ENCODE measurements at regions not wholly inside any gene's neighbourhood (a gene's known extent, or its start where the extent isn't known, plus 50 kb on each side); places are given as distances from the start of the nearest gene placed in this dataset.

DNA sequence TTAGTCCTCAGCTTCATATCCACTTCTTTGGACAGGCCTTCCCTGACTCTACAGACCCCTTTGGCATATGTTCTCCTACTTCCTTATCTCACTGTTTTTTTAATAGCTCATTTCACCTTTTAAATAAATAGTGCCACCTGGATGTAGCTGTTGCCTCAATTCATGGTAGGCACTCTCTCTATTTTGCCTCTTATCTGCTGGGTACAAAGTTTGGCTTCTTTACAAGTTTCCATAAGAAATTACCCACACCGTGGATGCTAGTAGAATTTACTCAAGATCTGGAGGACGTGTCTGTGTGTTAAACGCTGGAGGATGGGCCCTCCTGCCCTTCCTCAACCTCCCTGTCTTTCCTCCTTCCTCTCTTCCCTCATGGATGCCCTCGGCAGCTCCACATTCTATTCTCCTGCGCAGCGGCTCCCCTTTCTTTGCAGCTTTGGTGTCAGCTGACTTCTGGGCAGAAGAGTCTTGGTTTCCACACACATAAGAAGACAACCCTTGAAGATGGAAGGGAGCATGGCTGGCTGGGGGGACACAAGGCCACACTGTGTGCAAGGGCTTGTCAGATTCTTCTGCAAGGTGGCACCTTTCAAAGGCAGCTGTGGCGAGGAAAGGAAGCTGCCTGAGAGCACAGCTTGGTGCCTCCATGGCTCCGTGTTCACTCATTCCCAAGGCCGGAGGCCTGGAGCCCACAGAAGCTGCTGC, 212.6 kb downstream of the SNX19 start:
- no peak overlapping the region for H3K4me3 ChIP-seq (ENCODE audit: low read length)
- DNase-seq (ENCODE audit: low read depth): no peak
- TF ChIP-seq, protein P1, sequence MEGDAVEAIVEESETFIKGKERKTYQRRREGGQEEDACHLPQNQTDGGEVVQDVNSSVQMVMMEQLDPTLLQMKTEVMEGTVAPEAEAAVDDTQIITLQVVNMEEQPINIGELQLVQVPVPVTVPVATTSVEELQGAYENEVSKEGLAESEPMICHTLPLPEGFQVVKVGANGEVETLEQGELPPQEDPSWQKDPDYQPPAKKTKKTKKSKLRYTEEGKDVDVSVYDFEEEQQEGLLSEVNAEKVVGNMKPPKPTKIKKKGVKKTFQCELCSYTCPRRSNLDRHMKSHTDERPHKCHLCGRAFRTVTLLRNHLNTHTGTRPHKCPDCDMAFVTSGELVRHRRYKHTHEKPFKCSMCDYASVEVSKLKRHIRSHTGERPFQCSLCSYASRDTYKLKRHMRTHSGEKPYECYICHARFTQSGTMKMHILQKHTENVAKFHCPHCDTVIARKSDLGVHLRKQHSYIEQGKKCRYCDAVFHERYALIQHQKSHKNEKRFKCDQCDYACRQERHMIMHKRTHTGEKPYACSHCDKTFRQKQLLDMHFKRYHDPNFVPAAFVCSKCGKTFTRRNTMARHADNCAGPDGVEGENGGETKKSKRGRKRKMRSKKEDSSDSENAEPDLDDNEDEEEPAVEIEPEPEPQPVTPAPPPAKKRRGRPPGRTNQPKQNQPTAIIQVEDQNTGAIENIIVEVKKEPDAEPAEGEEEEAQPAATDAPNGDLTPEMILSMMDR (conservative IDR thresholded peaks at IDR 0.05; ENCODE audit: low read depth, low read length): no peak

- peak; percentile 55 for DNase-seq (ENCODE audit: low read depth)
- no peak overlapping the region for H3K4me3 ChIP-seq (ENCODE audit: low read length)
- TF ChIP-seq, protein P1 (conservative IDR thresholded peaks at IDR 0.05; ENCODE audit: low read depth, low read length): no peak
These were observed 210.4 kb downstream of the SNX19 start for GRCh38 chr11:130705670-130706421.

GRCh38 chr11:130706572-130706971, 209.7 kb downstream of the SNX19 start:
- no peak for DNase-seq (ENCODE audit: low read depth)
- H3K4me3 ChIP-seq (ENCODE audit: low read length): no peak overlapping the region
- TF ChIP-seq, protein P1 (conservative IDR thresholded peaks at IDR 0.05; ENCODE audit: low read depth, low read length): no peak

GRCh38 chr11:130707217-130707616, 209.1 kb downstream of the SNX19 start:
- TF ChIP-seq, protein P1 (conservative IDR thresholded peaks at IDR 0.05; ENCODE audit: low read depth, low read length): no peak
- no peak overlapping the region for H3K4me3 ChIP-seq (ENCODE audit: low read length)
- DNase-seq (ENCODE audit: low read depth): no peak

DNA sequence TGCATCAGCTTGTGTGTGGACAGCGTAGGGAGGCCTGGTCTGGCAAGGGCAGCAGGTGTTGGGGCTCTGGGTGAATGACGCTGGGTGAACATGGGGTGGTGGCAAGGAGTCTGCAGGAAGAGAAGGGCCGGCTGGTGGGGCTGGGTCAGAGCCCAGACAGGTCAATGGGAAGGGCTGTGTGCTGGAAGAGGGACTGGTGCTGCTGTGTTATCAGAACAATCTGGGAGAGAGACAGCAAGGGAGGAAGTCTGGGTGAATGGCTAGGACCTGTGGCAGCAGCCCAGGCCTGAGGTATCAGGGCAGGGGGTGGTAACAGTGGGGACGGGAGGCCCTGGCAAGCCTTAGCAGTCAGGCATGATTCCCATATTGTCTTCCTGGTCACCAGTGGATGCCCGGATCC, 206.7 kb downstream of the SNX19 start:
- TF ChIP-seq, protein P1 (conservative IDR thresholded peaks at IDR 0.05; ENCODE audit: low read depth, low read length): no peak

GRCh38 chr11:130710021-130710420, 206.3 kb downstream of the SNX19 start:
- H3K4me3 ChIP-seq (ENCODE audit: low read length): no peak overlapping the region
- TF ChIP-seq, protein P1 (conservative IDR thresholded peaks at IDR 0.05; ENCODE audit: low read depth, low read length): no peak
- DNase-seq (ENCODE audit: low read depth): no peak

More for the DNA sequence above, 206.7 kb downstream of the SNX19 start:
- no peak for DNase-seq (ENCODE audit: low read depth)
- no peak overlapping the region for H3K4me3 ChIP-seq (ENCODE audit: low read length)
